Left lobe of liver (tissue), 2 donors: ENCODE measurements at regions not wholly inside any gene's neighbourhood (a gene's known extent, or its start where the extent isn't known, plus 50 kb on each side); places are given as distances from the start of the nearest gene placed in this dataset.

Experiments
- ATAC-seq: fragments of 200-7000 bp; cut with Tn5 transposase; one replicate; pipeline ENCODE4 v1.9.1; 2020; ENCODE audit warnings: mild to moderate bottlenecking, moderate library complexity
- DNase-seq: peaks from one replicate; pipeline ENCODE4 v3.0.0-alpha.2; 2020; ENCODE audit warnings: low spot score
- donor health status: DM: no; HTN: no; CAD: no; lungs with moderate emphysema.
- donor health status: DM: no; HTN: yes; CAD: no.

DNA sequence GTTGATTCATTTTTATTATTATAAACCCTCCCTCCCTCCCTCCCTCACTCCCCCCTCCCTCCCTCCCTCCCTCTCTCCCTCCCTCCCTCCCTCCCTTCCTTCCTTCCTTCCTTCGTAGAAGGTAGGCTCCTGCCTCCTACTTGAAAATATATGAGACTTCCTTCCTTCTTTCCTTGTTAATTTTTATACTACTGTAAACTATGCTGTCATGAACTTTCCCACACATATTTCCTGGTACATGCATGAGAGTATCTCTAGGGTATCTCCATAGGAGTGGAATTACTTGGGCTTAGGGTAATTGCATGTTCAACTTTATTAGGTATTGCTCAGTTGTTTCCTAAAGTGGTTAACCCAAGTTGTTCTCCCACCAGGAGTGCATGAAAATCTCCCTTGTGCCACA, 330.6 kb downstream of the KCNRG start:
- ATAC-seq (no peak), DNase-seq (no peak)

DNA sequence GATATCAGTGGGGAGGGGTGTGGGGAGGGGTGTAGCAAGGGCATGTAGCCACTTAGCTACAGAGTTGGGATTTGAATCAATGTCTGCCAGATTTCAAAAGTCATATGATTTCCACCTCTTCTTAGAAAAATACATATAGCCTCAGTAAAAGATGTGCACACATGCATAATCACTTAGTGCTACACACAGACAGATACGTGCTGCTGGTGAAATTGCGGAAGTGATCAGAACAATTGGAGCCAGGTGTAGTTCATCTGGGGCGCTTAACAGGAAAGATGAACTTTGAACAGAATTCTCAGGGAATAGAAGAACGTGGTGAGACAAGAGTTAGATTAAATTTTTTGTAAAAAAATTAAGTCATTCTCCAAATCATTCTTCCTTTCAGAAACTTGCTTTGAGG, 333.1 kb downstream of the KCNRG start:
- ATAC-seq (peak; percentile 52), DNase-seq (no peak)

- peak; percentile 77 for ATAC-seq
- DNase-seq = no peak
Measured at GRCh38 chr13:50352720-50353480, 337.7 kb downstream of the KCNRG start.

DNA sequence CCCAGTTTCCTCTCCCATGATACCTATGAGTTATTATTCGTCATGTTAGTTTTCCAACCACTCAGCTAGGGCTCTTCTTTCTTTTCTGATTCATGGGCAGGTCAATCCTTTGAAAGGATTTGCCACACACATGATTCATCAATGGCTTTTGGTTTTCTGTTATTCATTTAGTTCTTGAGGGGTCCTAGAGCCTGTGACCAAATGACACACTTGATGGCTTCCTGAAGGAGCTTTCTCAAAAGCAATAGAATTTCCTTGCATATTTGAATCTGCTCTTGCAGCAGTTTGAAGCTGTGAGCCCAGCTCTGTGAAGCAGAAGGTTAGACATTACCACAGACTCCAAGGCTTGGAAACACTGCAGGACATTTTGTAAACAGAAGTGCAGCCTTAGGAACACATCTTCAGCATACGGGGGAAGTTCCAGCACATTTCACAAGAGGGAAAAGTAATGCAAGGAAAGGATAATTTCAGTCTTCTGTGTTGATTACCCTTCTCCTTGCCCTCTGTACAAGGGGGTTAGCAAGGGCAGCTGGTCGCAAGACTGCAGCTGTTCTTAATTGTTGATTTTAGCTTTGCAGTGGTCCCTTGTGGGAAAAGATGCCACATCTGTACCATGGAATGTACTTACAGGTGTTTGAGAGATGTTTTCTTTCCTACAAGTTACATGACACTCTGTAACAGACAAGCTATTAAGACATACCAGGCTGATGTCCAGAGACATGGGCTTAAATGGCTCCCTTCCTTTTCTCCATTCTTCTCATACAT, 338.6 kb downstream of the KCNRG start:
- ATAC-seq (peak; percentile 27), DNase-seq (no peak)

GRCh38 chr13:50355797-50356196, 340.6 kb downstream of the KCNRG start:
- DNase-seq (no peak), ATAC-seq (no peak)

GRCh38 chr13:50357136-50357535, 341.9 kb downstream of the KCNRG start:
- ATAC-seq (no peak), DNase-seq (no peak)

GRCh38 chr13:50357586-50358118, 342.4 kb downstream of the KCNRG start:
- DNase-seq = peak; percentile 51

DNA sequence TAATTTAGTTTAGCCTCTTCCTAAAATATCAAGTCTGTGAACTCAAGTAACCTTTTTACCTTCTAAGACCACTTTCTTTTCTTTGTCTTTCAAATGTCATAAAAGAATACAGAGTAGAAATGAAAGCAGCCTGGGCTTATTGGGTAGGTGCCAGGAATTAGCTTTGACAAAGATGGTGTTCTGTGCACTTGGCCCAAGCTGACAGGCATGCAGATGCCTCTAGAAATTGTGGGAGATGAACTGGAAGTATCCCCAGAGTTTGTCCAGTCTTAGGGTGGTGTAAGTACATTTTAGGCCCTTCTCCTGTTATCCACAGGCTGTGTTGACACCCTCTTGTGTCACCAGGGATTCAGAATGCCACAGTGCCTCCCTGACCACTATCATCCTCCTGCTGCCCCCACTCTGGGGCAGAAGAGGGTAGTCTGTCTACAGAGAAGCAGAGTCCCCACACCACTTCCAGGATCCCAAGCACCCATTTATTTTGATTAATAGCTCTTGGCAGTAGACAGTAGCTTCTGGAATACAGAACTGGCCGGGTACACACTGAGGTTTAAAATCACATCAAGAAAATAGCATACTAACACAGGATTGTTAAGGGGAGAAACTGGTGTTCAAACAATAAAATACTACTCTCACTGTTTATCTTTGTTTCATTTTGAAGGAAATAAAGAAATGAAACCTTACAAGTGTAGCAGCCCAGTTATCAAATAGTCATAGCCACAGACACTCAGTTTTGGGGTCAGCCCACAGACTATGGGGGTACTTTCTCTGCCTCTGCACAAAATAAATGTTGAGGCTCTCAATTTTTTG, 343.2 kb downstream of the KCNRG start:
- ATAC-seq (no peak), DNase-seq (no peak)

More at GRCh38 chr13:50357586-50358118, 342.4 kb downstream of the KCNRG start:
- ATAC-seq = peak; percentile 70

DNA sequence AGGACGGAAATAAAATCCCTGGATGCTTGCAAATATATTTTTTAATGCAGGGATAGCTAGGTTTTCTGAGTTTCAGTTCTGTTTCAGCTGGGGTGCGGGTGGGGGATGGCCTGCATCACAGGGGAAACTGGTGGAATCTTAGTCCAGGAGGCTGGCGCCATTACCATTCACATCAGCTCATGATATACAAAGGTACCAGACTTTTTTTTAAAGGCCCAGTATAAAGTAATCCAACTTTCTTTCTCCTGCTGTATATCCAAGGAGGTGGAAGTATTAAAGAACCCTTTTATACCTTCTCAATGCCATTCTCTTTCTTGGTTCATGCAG, 343.8 kb downstream of the KCNRG start:
- ATAC-seq (no peak), DNase-seq (no peak)

GRCh38 chr13:50359779-50360178, 344.5 kb downstream of the KCNRG start:
- no peak for DNase-seq
- ATAC-seq = no peak

- ATAC-seq = no peak
- no peak for DNase-seq
Measured at GRCh38 chr13:50360637-50361036, 345.4 kb downstream of the KCNRG start.

- DNase-seq (no peak), ATAC-seq (no peak)
Measured at GRCh38 chr13:50361282-50361681, 346.0 kb downstream of the KCNRG start.

- DNase-seq = no peak
- peak; percentile 91 for ATAC-seq
Measured at GRCh38 chr13:50365408-50366391, 350.5 kb downstream of the KCNRG start.

GRCh38 chr13:50366488-50367174, 351.4 kb downstream of the KCNRG start:
- no peak for DNase-seq
- ATAC-seq = peak; percentile 5

- ATAC-seq (no peak), DNase-seq (no peak)
Measured at GRCh38 chr13:50369646-50370045, 354.4 kb downstream of the KCNRG start.

- ATAC-seq = no peak
Measured at GRCh38 chr13:50370303-50370950, 355.2 kb downstream of the KCNRG start.

GRCh38 chr13:50374517-50374916, 359.3 kb downstream of the KCNRG start:
- DNase-seq (no peak), ATAC-seq (no peak)

More at GRCh38 chr13:50370303-50370950, 355.2 kb downstream of the KCNRG start:
- DNase-seq = no peak

GRCh38 chr13:50375792-50376191, 360.5 kb downstream of the KCNRG start:
- DNase-seq (no peak), ATAC-seq (no peak)
